Neural cell (in vitro differentiated cells): ENCODE measurements at regions not wholly inside any gene's neighbourhood (a gene's known extent, or its start where the extent isn't known, plus 50 kb on each side); places are given as distances from the start of the nearest gene placed in this dataset.

Experiments used
- EZH2 ChIP-seq: fragments of 200-600, 300-800 bp; shearing (Covaris generic), sonication (generic); IDR thresholded peaks from 2 replicates; pipeline ENCODE4 v1.6.1; 2014; ENCODE audit warnings: antibody characterized with exemption, low read length, borderline replicate concordance, mild to moderate bottlenecking; ENCODE audit not compliant: insufficient read depth, poor library complexity, severe bottlenecking
- MXI1 ChIP-seq: fragments of 450-650 bp; conservative IDR thresholded peaks from 2 replicates; pipeline ENCODE4 v1.6.1; 2014; ENCODE audit warnings: antibody characterized with exemption, mild to moderate bottlenecking; ENCODE audit not compliant: poor library complexity, severe bottlenecking
- POLR2AphosphoS5 ChIP-seq: IDR thresholded peaks from 2 replicates; pipeline ENCODE4 v1.6.1; 2012
- RAD21 ChIP-seq: fragments of 450-650 bp; conservative IDR thresholded peaks from 2 replicates; pipeline ENCODE4 v1.6.1; 2014; ENCODE audit warnings: antibody characterized with exemption, mild to moderate bottlenecking, moderate library complexity
- SMC3 ChIP-seq: fragments of 450-650 bp; conservative IDR thresholded peaks from 2 replicates; pipeline ENCODE4 v1.6.1; 2014; ENCODE audit warnings: antibody characterized with exemption, mild to moderate bottlenecking, moderate library complexity; ENCODE audit not compliant: poor library complexity
- TF ChIP-seq, protein P1 (sequence below): fragments of 450-650 bp; IDR thresholded peaks from 2 replicates; pipeline ENCODE4 v1.5.1; 2014; ENCODE audit warnings: antibody characterized with exemption, mild to moderate bottlenecking, moderate library complexity; ENCODE audit not compliant: poor library complexity, severe bottlenecking
- TF ChIP-seq, protein P2 (sequence below): IDR thresholded peaks from 2 replicates; pipeline ENCODE4 v1.6.1; 2012; ENCODE audit warnings: borderline replicate concordance

DNA sequence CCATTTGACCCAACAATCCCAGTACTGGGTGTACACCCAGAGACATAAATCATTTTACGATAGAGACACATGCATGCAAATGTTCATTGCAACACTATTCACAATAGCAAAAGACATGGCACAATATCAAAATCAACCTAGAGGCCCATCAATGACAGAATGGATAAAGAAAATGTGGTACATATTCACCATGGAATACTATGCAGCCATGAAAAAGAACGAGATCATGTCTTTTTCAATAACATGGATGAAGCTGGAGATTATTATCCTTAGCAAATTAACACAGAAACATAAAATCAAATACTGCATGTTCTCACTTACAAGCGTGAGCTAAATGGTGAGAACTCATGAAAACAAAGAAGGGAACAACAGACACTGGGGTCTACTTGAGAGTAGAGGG is 249.1 kb downstream of the RASSF9 start:
- TF ChIP-seq, protein P1, sequence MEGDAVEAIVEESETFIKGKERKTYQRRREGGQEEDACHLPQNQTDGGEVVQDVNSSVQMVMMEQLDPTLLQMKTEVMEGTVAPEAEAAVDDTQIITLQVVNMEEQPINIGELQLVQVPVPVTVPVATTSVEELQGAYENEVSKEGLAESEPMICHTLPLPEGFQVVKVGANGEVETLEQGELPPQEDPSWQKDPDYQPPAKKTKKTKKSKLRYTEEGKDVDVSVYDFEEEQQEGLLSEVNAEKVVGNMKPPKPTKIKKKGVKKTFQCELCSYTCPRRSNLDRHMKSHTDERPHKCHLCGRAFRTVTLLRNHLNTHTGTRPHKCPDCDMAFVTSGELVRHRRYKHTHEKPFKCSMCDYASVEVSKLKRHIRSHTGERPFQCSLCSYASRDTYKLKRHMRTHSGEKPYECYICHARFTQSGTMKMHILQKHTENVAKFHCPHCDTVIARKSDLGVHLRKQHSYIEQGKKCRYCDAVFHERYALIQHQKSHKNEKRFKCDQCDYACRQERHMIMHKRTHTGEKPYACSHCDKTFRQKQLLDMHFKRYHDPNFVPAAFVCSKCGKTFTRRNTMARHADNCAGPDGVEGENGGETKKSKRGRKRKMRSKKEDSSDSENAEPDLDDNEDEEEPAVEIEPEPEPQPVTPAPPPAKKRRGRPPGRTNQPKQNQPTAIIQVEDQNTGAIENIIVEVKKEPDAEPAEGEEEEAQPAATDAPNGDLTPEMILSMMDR = no peak
- TF ChIP-seq POLR2AphosphoS5 = no peak
- no peak for TF ChIP-seq EZH2
- no peak for TF ChIP-seq RAD21
- no peak for TF ChIP-seq MXI1
- no peak for TF ChIP-seq SMC3
- TF ChIP-seq, protein P2, sequence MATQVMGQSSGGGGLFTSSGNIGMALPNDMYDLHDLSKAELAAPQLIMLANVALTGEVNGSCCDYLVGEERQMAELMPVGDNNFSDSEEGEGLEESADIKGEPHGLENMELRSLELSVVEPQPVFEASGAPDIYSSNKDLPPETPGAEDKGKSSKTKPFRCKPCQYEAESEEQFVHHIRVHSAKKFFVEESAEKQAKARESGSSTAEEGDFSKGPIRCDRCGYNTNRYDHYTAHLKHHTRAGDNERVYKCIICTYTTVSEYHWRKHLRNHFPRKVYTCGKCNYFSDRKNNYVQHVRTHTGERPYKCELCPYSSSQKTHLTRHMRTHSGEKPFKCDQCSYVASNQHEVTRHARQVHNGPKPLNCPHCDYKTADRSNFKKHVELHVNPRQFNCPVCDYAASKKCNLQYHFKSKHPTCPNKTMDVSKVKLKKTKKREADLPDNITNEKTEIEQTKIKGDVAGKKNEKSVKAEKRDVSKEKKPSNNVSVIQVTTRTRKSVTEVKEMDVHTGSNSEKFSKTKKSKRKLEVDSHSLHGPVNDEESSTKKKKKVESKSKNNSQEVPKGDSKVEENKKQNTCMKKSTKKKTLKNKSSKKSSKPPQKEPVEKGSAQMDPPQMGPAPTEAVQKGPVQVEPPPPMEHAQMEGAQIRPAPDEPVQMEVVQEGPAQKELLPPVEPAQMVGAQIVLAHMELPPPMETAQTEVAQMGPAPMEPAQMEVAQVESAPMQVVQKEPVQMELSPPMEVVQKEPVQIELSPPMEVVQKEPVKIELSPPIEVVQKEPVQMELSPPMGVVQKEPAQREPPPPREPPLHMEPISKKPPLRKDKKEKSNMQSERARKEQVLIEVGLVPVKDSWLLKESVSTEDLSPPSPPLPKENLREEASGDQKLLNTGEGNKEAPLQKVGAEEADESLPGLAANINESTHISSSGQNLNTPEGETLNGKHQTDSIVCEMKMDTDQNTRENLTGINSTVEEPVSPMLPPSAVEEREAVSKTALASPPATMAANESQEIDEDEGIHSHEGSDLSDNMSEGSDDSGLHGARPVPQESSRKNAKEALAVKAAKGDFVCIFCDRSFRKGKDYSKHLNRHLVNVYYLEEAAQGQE = no peak
